CD14-positive monocyte (primary cell): ENCODE measurements at regions not wholly inside any gene's neighbourhood (a gene's known extent, or its start where the extent isn't known, plus 50 kb on each side); places are given as distances from the start of the nearest gene placed in this dataset.

Experiments used
- DNase-seq, 3 donors: peaks; one replicate each; pipeline ENCODE4 v3.0.0-alpha.2; 2011 to 2022
- H2AFZ ChIP-seq: 2 replicates; pipeline ENCODE4 v1.6.0; 2012; ENCODE audit warnings: mild to moderate bottlenecking, low read depth, low read length, inconsistent platforms; ENCODE audit not compliant: insufficient read depth, poor library complexity, severe bottlenecking
- H3K27ac ChIP-seq, 2 donors: 1 replicate in 1 of 2; 2 replicates in 1 of 2; pipeline ENCODE4 v1.5.1; 2012 to 2013; ENCODE audit warnings: low read length in 2 of 2, control low read depth in 1 of 2, inconsistent platforms in 1 of 2, low read depth in 1 of 2, mild to moderate bottlenecking in 1 of 2
- H3K27me3 ChIP-seq, 2 donors: one replicate each; pipeline versions ENCODE4 v1.6.0 to v1.6.1; 2011 to 2013; ENCODE audit warnings: low read length in 2 of 2; ENCODE audit not compliant: control insufficient read depth in 2 of 2, insufficient read depth in 2 of 2
- H3K36me3 ChIP-seq, 2 donors: replicated peaks in 1 of 2; 1 replicate in 1 of 2; 2 replicates in 1 of 2; pipeline versions ENCODE4 v1.5.1 to v1.6.1; 2012 to 2013; ENCODE audit warnings: low read length in 2 of 2, control low read depth in 1 of 2, inconsistent platforms in 1 of 2, mild to moderate bottlenecking in 1 of 2; ENCODE audit not compliant: insufficient read depth in 2 of 2, control insufficient read depth in 1 of 2
- H3K4me1 ChIP-seq, 2 donors: 1 replicate in 1 of 2; 2 replicates in 1 of 2; pipeline versions ENCODE4 v1.5.1 to v1.6.1; 2012 to 2013; ENCODE audit warnings: low read length in 2 of 2, control low read depth in 1 of 2, inconsistent platforms in 1 of 2, mild to moderate bottlenecking in 1 of 2, moderate library complexity in 1 of 2; ENCODE audit not compliant: insufficient read depth in 2 of 2, control insufficient read depth in 1 of 2
- H3K4me2 ChIP-seq: replicated peaks from 2 replicates; pipeline ENCODE3; 2012; ENCODE audit warnings: low read length, moderate library complexity, mild to moderate bottlenecking; ENCODE audit not compliant: poor library complexity, severe bottlenecking; ENCODE audit errors: extremely low read depth
- H3K4me3 ChIP-seq, 3 experiments: fragments of 200-600 bp in 1 of 3; sonication (generic) in 1 of 3; replicated peaks in 1 of 3; 1 replicate in 2 of 3; 2 replicates in 1 of 3; pipeline ENCODE4 v1.5.1; 2011 to 2013; ENCODE audit warnings: low read length in 3 of 3, mild to moderate bottlenecking in 3 of 3, control low read depth in 2 of 3, low read depth in 2 of 3, inconsistent platforms in 1 of 3, moderate library complexity in 1 of 3
- H3K79me2 ChIP-seq: 2 replicates; pipeline ENCODE4 v1.6.0; 2012; ENCODE audit warnings: mild to moderate bottlenecking, control low read depth, inconsistent platforms, low read length, moderate library complexity; ENCODE audit not compliant: insufficient read depth
- H3K9ac ChIP-seq: 2 replicates; pipeline ENCODE4 v1.6.0; 2017; ENCODE audit warnings: low read length, mild to moderate bottlenecking; ENCODE audit not compliant: insufficient read depth, poor library complexity, severe bottlenecking
- H3K9me3 ChIP-seq, 2 donors: replicated peaks in 1 of 2; 1 replicate in 1 of 2; 2 replicates in 1 of 2; pipeline versions ENCODE4 v1.5.1 to v1.6.1; 2012 to 2013; ENCODE audit warnings: low read length in 2 of 2, control low read depth in 1 of 2; ENCODE audit not compliant: control insufficient read depth in 1 of 2, insufficient read depth in 1 of 2
- H4K20me1 ChIP-seq: 2 replicates; pipeline ENCODE4 v1.6.0; 2012; ENCODE audit warnings: mild to moderate bottlenecking, low read length, control low read depth, moderate library complexity; ENCODE audit not compliant: insufficient read depth
- H3K27ac Mint-ChIP-seq, 7 donors: one replicate each; pipeline ENCODE4 v1.8.0; 2020; ENCODE audit warnings: mild to moderate bottlenecking in 7 of 7, mixed read lengths in 7 of 7, moderate library complexity in 6 of 7, inconsistent platforms in 2 of 7
- H3K27me3 Mint-ChIP-seq, 3 donors: one replicate each; pipeline ENCODE4 v1.8.0; 2021 to 2022; ENCODE audit warnings: low read depth in 3 of 3, mild to moderate bottlenecking in 3 of 3, mixed read lengths in 3 of 3, moderate library complexity in 3 of 3, inconsistent platforms in 1 of 3
- H3K36me3 Mint-ChIP-seq, 2 donors: one replicate each; pipeline ENCODE4 v1.8.0; 2020; ENCODE audit warnings: mixed read lengths in 2 of 2, inconsistent platforms in 1 of 2, mild to moderate bottlenecking in 1 of 2
- H3K4me1 Mint-ChIP-seq: one replicate; pipeline ENCODE4 v1.8.0; 2020; ENCODE audit warnings: mild to moderate bottlenecking, mixed read lengths
- H3K4me3 Mint-ChIP-seq, 2 donors: one replicate each; pipeline ENCODE4 v1.8.0; 2020; ENCODE audit warnings: mild to moderate bottlenecking in 2 of 2, mixed read lengths in 2 of 2, moderate library complexity in 1 of 2
- H3K9me3 Mint-ChIP-seq, 7 donors: one replicate each; pipeline ENCODE4 v1.8.0; 2020 to 2022; ENCODE audit warnings: mixed read lengths in 7 of 7, mild to moderate bottlenecking in 6 of 7, moderate library complexity in 6 of 7, inconsistent platforms in 2 of 7
- WGBS: methylation state at CpG from one replicate; pipeline ENCODE4 v1.1.5; 2013; ENCODE audit warnings: missing lambda C conversion rate; ENCODE audit not compliant: insufficient coverage; 5-methylcytosine and 5-hydroxymethylcytosine counted together
- intact Hi-C, 2 donors: fragments of 100-400 bp; cut with micrococcal nuclease; formaldehyde crosslinking; loops; one replicate each; pipeline versions ENCODE4 v1.15.0 to v1.15.1; 2023
- TF ChIP-seq, protein P1 (sequence below): fragments of 200-600 bp; IDR thresholded peaks from one replicate; pipeline ENCODE4 v1.8.0; 2022; ENCODE audit warnings: antibody characterized with exemption, mild to moderate bottlenecking

DNA sequence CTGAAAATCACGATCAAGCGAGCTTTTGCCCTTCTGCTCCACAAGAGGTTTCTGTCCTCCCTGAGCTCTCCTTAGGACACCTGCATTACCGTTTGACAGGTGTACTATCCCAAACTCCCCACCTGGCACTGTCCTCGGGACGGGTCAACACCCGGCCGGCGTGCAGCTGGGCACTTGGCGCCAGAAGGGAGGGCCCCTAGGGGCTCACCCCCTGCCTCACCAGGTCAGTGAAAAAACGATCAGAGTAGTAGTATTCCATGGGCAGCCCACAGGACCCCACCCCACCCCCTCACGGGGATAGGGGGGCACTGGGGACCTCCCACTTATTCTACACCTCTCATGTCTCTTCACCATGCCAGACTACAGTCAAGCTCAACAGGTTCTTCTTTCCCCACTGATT is 117.6 kb upstream of the ANKRD30BL start:
- TF ChIP-seq, protein P1, sequence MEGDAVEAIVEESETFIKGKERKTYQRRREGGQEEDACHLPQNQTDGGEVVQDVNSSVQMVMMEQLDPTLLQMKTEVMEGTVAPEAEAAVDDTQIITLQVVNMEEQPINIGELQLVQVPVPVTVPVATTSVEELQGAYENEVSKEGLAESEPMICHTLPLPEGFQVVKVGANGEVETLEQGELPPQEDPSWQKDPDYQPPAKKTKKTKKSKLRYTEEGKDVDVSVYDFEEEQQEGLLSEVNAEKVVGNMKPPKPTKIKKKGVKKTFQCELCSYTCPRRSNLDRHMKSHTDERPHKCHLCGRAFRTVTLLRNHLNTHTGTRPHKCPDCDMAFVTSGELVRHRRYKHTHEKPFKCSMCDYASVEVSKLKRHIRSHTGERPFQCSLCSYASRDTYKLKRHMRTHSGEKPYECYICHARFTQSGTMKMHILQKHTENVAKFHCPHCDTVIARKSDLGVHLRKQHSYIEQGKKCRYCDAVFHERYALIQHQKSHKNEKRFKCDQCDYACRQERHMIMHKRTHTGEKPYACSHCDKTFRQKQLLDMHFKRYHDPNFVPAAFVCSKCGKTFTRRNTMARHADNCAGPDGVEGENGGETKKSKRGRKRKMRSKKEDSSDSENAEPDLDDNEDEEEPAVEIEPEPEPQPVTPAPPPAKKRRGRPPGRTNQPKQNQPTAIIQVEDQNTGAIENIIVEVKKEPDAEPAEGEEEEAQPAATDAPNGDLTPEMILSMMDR = no peak
- H3K79me2 ChIP-seq = no peaks in the 10 kb centered on the region
- intact Hi-C loops = no loop called here
- H3K4me3 ChIP-seq = no peak overlapping the region
- Mint-ChIP-seq H3K27ac (no peak overlapping the region), H3K36me3 (no peaks in the 10 kb centered on the region), H3K4me1 (no peaks in the 10 kb centered on the region), H3K9me3 (peaks cover 11 to 39% (median 22%) of the 10 kb centered on the region in 7 donors), H3K27me3 (peaks cover under 1 to 4% (median 3%) of the 10 kb centered on the region in 3 donors), H3K4me3 (no peak overlapping the region)
- H2AFZ ChIP-seq = no peak overlapping the region
- no peaks in the 10 kb centered on the region for H3K27me3 ChIP-seq
- no peak overlapping the region for H3K4me2 ChIP-seq
- no peak overlapping the region for H3K9ac ChIP-seq
- no peaks in the 10 kb centered on the region for H3K36me3 ChIP-seq
- no peaks in the 10 kb centered on the region for H4K20me1 ChIP-seq
- no peaks in the 10 kb centered on the region for H3K4me1 ChIP-seq
- 95% methylated on average over 9 of the region's 11 CpGs for WGBS
- no peak for DNase-seq
- H3K9me3 ChIP-seq = peaks cover 26 to 34% of the 10 kb centered on the region in 2 donors
- H3K27ac ChIP-seq = no peak overlapping the region

DNA sequence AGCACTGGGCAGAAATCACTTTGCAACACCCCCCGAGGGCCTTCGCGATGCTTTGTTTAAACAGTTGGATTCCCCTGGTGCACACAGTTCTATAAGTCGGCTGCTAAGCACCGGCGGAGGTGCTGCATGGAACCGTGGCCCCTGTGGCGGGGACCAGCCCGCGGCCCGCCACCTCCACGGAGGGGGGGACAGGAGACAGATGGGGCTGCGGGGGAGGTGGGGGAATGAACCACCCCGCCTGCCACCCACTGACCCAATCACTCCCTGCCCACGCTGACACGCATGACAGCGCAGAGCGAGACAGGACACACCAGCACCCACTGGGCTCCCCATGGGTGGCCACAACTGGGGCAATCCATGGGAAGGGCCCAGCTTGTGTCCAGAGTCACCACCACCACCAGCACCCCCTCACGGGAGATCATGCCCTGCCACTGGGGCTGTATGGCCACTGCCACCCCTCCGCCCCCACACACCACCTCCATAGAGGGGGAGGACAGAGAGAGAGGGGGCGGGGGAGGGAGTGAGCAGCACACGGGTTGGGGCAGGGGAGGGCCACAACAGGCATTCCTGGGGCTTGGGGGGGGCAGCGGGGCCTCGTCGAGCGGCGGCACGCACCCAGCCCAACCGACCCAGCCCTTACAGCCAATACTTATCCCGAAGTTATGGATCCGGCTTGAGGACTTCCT is 118.3 kb upstream of the ANKRD30BL start:
- Histone ChIP-seq H2AFZ (no peak overlapping the region), H3K9me3 (peaks cover 26 to 34% of the 10 kb centered on the region in 2 donors), H3K4me3 (no peak overlapping the region), H3K4me1 (no peaks in the 10 kb centered on the region), H3K4me2 (no peak overlapping the region), H3K9ac (no peak overlapping the region), H3K27me3 (no peaks in the 10 kb centered on the region), H3K79me2 (no peaks in the 10 kb centered on the region), H4K20me1 (no peaks in the 10 kb centered on the region), H3K27ac (no peak overlapping the region), H3K36me3 (no peaks in the 10 kb centered on the region)
- Mint-ChIP-seq H3K36me3 (no peaks in the 10 kb centered on the region), H3K4me3 (no peak overlapping the region), H3K4me1 (no peaks in the 10 kb centered on the region), H3K27ac (no peak overlapping the region), H3K27me3 (peaks cover 0 to 4% (median 3%) of the 10 kb centered on the region in 3 donors), H3K9me3 (peaks cover 11 to 39% (median 22%) of the 10 kb centered on the region in 7 donors)
- WGBS = 99% methylated on average over 17 of the region's 31 CpGs
- TF ChIP-seq, protein P1 = no peak
- no peak for DNase-seq
- intact Hi-C loops = no loop called here
